ENCODE measurements at regions not wholly inside any gene's neighbourhood (a gene's known extent, or its start where the extent isn't known, plus 50 kb on each side); places are given as distances from the start of the nearest gene placed in this dataset.

DNA sequence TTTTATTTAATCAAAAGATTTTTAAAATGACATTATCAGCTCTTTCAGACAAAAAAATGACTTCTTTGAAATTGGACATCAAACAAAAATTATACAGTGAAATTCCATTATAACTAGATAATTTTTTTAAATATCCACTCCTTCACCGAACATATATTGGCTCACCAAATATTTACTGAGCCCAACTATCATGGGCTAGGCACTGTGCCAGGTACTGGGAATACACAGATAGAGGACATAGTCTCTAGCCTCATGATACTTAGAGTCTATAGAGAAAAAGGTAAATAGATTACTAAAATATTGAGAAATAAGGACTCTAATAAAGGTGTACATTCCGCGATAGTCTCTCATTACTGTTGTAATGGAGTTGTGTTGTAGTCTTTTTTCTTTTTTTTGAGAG lies 219.9 kb downstream of the SEC23A start:
- DNase-seq, result no peak
- H3K27ac ChIP-seq, result no peak overlapping the region
- no peaks in the 10 kb centered on the region for H3K36me3 ChIP-seq
- H3K4me3 ChIP-seq, result no peak overlapping the region
- no peaks in the 10 kb centered on the region for H3K4me1 ChIP-seq
- no peak for TF ChIP-seq CTCF (IDR thresholded peaks at IDR 0.05)
- ATAC-seq, result no peak
- intact Hi-C loops (cut with DNase I), result no loop called here
- no peaks in the 10 kb centered on the region for H3K9me3 ChIP-seq
- H3K27me3 ChIP-seq, result no peaks in the 10 kb centered on the region

DNA sequence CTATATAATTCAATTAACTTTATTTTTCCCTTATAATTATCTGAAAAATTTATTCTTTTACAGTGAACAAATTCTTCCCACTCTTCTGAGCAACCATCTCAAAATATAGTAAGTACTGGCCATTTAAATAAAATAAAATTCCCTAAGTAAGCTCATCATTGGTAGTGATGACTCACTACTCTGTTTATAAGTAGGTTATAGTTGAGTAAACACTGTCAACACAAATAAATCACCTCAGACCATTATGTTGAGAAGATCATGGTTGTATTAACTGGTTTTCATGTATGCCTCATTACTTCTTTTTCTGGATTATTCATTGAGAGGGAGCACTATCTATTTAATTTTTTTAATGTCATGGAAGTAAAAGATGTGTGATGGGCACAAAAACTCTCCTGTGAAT lies 220.5 kb downstream of the SEC23A start:
- H3K4me1 ChIP-seq, result no peaks in the 10 kb centered on the region
- DNase-seq, result no peak
- no peak for TF ChIP-seq CTCF (IDR thresholded peaks at IDR 0.05)
- H3K27me3 ChIP-seq, result no peaks in the 10 kb centered on the region
- no peaks in the 10 kb centered on the region for H3K36me3 ChIP-seq
- no peak for ATAC-seq
- intact Hi-C loops (cut with DNase I), result no loop called here
- H3K9me3 ChIP-seq, result no peaks in the 10 kb centered on the region
- H3K4me3 ChIP-seq, result no peak overlapping the region
- no peak overlapping the region for H3K27ac ChIP-seq

DNA sequence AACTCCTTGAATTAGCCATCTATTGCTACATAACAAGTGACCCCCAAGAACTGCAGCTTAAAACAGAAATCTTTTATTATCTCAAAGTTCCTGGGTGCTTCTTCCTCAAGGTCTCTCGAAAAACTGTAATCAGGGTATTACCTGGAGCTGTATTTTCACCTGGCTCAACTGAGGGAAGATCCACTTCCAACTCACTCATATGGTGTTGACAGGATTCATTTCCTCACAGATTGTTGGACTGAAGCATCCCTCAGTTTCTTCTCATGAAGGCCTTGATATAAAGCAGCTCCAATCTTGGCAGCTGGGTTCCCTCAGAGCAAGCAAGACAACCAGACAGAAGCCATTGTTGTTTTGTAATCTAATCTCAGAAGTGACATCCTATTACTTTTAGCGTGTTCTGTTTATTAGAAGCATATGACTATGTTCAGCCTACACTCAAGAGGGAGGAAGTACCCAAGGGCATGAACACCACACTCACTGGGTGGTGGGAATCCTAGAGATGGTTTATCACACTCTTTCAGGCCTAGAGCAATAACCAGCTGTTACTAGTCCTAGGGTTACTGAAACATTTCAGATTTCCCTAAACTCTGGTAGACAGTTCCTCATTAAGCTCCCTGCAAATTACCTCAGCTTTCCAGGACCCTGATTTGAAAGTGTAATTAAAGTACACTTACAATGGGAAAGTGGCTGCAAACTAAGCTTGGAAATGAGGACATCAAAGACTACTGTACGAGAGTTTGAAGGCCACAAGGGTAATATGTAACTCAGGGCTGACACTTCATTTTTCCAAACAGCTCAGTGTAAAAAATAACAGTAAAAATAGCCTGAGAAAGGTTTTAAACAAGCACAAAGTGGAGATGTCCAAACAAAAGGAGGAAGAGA lies 222.2 kb downstream of the SEC23A start:
- DNase-seq (peak in 2 of 4 donors; percentile 73), ATAC-seq (no peak)
- Histone ChIP-seq H3K27ac (no peak overlapping the region), H3K36me3 (no peaks in the 10 kb centered on the region), H3K9me3 (no peaks in the 10 kb centered on the region), H3K4me1 (no peaks in the 10 kb centered on the region), H3K27me3 (no peaks in the 10 kb centered on the region), H3K4me3 (no peak overlapping the region)
- intact Hi-C loops (cut with DNase I), result no loop called here
- no peak for TF ChIP-seq CTCF (IDR thresholded peaks at IDR 0.05)

DNA sequence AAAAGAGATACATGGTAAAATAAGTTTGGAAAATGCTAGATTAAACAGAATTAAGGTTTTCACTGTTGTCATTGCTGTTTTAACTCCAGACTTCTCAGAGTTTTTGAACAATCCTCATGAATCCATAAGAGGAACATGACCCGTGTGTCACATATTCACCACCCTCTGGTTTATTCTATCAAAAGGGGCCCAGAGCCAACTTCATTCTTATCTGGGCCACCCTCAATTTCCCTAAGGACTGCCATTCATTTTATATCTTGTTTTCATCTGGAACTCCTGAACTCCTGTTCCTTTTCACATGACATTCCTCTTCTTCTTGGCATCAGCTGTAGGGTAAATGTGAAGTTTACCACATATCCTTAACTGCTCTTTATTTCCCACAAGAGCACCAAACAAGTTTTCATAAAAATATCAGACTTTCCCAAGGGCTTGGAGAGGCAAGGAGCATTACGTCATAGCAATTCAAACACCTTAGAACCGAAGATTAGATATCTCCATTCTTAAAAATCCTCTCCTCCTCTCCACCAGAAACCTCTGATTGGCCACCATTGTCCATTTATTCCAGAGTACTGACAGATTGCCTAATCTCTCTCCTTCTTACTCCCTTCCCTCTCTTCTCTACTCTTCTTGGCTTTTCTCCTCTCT lies 225.2 kb downstream of the SEC23A start:
- Histone ChIP-seq H3K36me3 (no peaks in the 10 kb centered on the region), H3K4me1 (no peaks in the 10 kb centered on the region), H3K4me3 (no peak overlapping the region), H3K9me3 (no peaks in the 10 kb centered on the region), H3K27ac (peak overlapping the region in 1 of 2 donors; percentile 14), H3K27me3 (no peaks in the 10 kb centered on the region)
- intact Hi-C loops (cut with DNase I), result no loop called here
- DNase-seq (no peak), ATAC-seq (no peak)
- TF ChIP-seq CTCF (IDR thresholded peaks at IDR 0.05), result no peak

GRCh38 chr14:38874721-38875120 lies 228.3 kb downstream of the SEC23A start:
- no peaks in the 10 kb centered on the region for H3K9me3 ChIP-seq
- H3K36me3 ChIP-seq, result no peaks in the 10 kb centered on the region
- peak overlapping the region in 1 of 2 donors; percentile 16 for H3K27ac ChIP-seq
- DNase-seq, result no peak
- no peaks in the 10 kb centered on the region for H3K27me3 ChIP-seq
- intact Hi-C loops (cut with DNase I), result no loop called here
- no peak for TF ChIP-seq CTCF (IDR thresholded peaks at IDR 0.05)
- no peaks in the 10 kb centered on the region for H3K4me1 ChIP-seq
- H3K4me3 ChIP-seq, result no peak overlapping the region
- ATAC-seq, result no peak

All from left lung (tissue), 4 donors.